Activated T-cell treated with anti-CD3 and anti-CD28 coated beads, Interleukin-2, amount 50 U/mL, for 4 hours (primary cell): ENCODE measurements at regions not wholly inside any gene's neighbourhood (a gene's known extent, or its start where the extent isn't known, plus 50 kb on each side); places are given as distances from the start of the nearest gene placed in this dataset.
"Not testable (repeated sequence)": the region's sequence is repeated elsewhere in the genome, so short reads cannot be mapped to it uniquely, and the experiment has no call there.

ENCODE experiments used
- ATAC-seq, 2 donors: fragments of 200-7000 bp; cut with Tn5 transposase; one replicate each; pipeline ENCODE4 v1.10.0; 2021
- DNase-seq: peaks from one replicate; pipeline ENCODE4 v3.0.0-alpha.2; 2020
- H3K27me3 Mint-ChIP-seq: one replicate; pipeline ENCODE4 v1.8.0; 2021; ENCODE audit warnings: low read depth, mixed read lengths
- H3K36me3 Mint-ChIP-seq: one replicate; pipeline ENCODE4 v1.8.0; 2022; ENCODE audit warnings: mixed read lengths; ENCODE audit not compliant: insufficient read depth
- H3K4me1 Mint-ChIP-seq: one replicate; pipeline ENCODE4 v1.8.0; 2021; ENCODE audit warnings: low read depth, mixed read lengths
- H3K4me3 Mint-ChIP-seq: one replicate; pipeline ENCODE4 v1.8.0; 2021; ENCODE audit warnings: mild to moderate bottlenecking, moderate library complexity, mixed read lengths
- H3K9me3 Mint-ChIP-seq: one replicate; pipeline ENCODE4 v1.8.0; 2021; ENCODE audit warnings: mixed read lengths

- DNase-seq (no peak), ATAC-seq (no peak)
- H3K4me3 Mint-ChIP-seq, result no peak overlapping the region
- H3K9me3 Mint-ChIP-seq, result peaks cover 10% of the 10 kb centered on the region
- no peaks in the 10 kb centered on the region for H3K4me1 Mint-ChIP-seq
- no peaks in the 10 kb centered on the region for H3K27me3 Mint-ChIP-seq
- no peaks in the 10 kb centered on the region for H3K36me3 Mint-ChIP-seq
These were observed 431.4 kb downstream of the ACTR3B start for GRCh38 chr7:153190986-153191385.

DNA sequence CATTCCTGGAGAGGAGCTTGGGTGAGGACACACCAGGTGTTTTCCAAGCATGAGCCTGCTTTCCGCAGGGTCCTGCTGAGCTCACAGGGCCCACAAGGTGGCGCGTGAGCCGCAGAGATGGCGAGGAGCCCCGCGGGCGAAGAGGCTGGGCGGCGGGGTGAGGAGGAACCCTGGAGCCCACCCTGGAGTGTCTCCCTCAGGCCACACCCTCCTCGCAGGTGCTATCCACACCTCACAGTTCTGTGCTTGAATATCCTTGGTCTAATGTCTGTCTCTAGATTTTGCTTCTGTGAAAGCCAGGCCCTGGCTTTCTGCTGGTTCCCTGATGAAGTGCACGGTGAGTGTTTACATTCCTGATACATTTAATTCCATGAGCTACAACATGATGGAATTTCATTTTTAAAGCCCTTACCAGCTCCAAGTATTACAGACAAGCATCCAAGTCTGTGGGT, 433.6 kb downstream of the ACTR3B start:
- Mint-ChIP-seq H3K36me3 (no peaks in the 10 kb centered on the region), H3K4me1 (no peaks in the 10 kb centered on the region), H3K4me3 (no peak overlapping the region), H3K9me3 (peaks cover 10% of the 10 kb centered on the region), H3K27me3 (no peaks in the 10 kb centered on the region)
- ATAC-seq (peak in 1 of 2 donors; percentile 27), DNase-seq (no peak)

GRCh38 chr7:153217032-153217431, 457.5 kb downstream of the ACTR3B start:
- H3K9me3 Mint-ChIP-seq, result peaks cover 34% of the 10 kb centered on the region
- H3K4me3 Mint-ChIP-seq, result no peak overlapping the region
- DNase-seq, result no peak
- H3K27me3 Mint-ChIP-seq, result no peaks in the 10 kb centered on the region
- no peaks in the 10 kb centered on the region for H3K36me3 Mint-ChIP-seq
- no peak for ATAC-seq
- no peaks in the 10 kb centered on the region for H3K4me1 Mint-ChIP-seq

GRCh38 chr7:153224890-153225289, 465.3 kb downstream of the ACTR3B start:
- ATAC-seq (no peak), DNase-seq (no peak)
- Mint-ChIP-seq H3K9me3 (peaks cover 28% of the 10 kb centered on the region), H3K4me1 (no peaks in the 10 kb centered on the region), H3K27me3 (no peaks in the 10 kb centered on the region), H3K4me3 (no peak overlapping the region), H3K36me3 (no peaks in the 10 kb centered on the region)

DNA sequence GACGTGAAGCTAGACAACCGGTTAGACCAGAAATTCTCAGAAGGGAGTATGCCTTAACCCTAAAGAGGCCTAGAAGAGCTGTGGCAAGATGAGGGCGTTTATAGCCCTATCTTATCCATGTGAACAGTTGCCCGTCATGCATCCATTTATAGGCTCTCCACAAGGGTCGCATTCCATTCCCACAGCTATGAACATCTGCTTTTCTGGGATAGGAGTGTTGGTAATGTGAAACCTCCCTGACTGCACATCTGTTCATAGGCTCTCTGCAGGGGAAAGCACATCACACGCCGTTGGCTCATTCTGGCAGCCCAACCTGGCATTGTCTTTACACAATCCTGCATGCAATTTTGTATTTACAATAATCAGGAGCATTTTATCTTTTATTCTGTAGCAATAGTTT, 485.6 kb downstream of the ACTR3B start:
- not testable (repeated sequence) for ATAC-seq, H3K36me3 Mint-ChIP-seq, DNase-seq, H3K9me3 Mint-ChIP-seq, H3K4me3 Mint-ChIP-seq, H3K27me3 Mint-ChIP-seq, H3K4me1 Mint-ChIP-seq

DNA sequence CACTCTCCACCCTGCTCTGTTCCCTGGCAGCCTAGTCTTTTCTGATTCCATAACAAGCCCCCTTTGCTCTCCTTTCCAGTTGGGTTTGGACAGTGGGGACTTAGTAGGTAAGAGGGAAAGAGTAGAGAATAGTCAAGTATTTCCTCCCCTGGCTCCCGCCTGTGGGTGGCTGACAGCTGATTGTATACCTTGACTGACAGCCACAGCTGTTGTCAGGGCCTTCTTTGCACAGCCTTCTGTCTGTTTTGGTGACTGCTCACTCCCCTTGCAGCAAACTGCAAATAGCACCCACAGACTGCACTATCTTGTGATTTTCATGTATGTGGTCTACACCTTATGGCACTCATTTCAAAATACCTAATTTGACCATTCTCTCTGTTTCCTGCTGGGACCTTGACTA, 486.3 kb downstream of the ACTR3B start:
- no peaks in the 10 kb centered on the region for H3K4me1 Mint-ChIP-seq
- peaks cover 6% of the 10 kb centered on the region for H3K9me3 Mint-ChIP-seq
- no peaks in the 10 kb centered on the region for H3K27me3 Mint-ChIP-seq
- H3K4me3 Mint-ChIP-seq, result no peak overlapping the region
- DNase-seq (no peak), ATAC-seq (no peak)
- no peaks in the 10 kb centered on the region for H3K36me3 Mint-ChIP-seq

DNA sequence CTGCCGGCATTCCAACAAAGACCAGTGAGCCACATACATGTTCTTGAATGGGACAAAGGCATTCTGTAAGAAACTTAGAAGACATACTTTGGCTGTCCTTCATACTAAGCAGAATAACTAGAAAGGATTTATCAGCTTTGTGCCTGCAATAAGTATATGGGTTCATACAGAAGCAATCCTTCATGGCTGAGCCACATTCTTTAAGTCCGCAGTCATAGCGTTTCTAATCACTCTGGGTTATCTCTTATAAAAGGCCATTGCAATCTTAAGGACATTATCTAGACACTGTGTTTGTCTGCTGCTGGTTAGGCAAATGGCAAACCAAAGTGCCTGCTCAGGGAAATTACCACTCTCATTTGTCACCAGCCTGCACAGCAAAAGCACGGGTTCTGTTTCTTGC, 488.4 kb downstream of the ACTR3B start:
- no peak for DNase-seq
- no peak for ATAC-seq
- Mint-ChIP-seq H3K4me3 (no peak overlapping the region), H3K36me3 (no peaks in the 10 kb centered on the region), H3K9me3 (peaks cover 4% of the 10 kb centered on the region), H3K4me1 (no peaks in the 10 kb centered on the region), H3K27me3 (no peaks in the 10 kb centered on the region)

DNA sequence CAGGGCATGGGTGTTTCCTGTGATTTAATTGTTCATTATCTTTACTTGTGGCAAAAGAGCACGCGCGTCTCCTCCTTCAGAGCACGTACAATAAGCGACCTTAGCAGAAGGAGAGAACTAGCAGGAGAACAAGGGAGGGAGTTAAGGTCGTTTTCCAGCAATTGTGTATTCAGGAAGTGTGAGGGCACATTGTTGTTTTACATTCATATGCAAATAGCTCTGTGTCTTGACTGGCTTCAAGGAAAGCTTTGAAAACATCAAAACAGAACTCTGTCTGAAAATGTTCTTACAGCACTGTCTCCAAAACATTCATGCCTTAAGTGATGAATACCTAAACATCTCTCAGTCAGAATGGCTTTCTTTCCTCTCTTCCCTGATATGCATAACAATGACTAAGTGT, 499.1 kb downstream of the ACTR3B start:
- H3K36me3 Mint-ChIP-seq, result no peaks in the 10 kb centered on the region
- DNase-seq, result no peak
- no peak overlapping the region for H3K4me3 Mint-ChIP-seq
- no peak for ATAC-seq
- no peaks in the 10 kb centered on the region for H3K9me3 Mint-ChIP-seq
- no peaks in the 10 kb centered on the region for H3K4me1 Mint-ChIP-seq
- no peaks in the 10 kb centered on the region for H3K27me3 Mint-ChIP-seq

- no peaks in the 10 kb centered on the region for H3K36me3 Mint-ChIP-seq
- ATAC-seq, result no peak
- no peak overlapping the region for H3K4me3 Mint-ChIP-seq
- peaks cover 32% of the 10 kb centered on the region for H3K9me3 Mint-ChIP-seq
- H3K27me3 Mint-ChIP-seq, result no peaks in the 10 kb centered on the region
- DNase-seq, result no peak
- no peaks in the 10 kb centered on the region for H3K4me1 Mint-ChIP-seq
These were observed 516.8 kb downstream of the ACTR3B start for GRCh38 chr7:153276394-153276793.

GRCh38 chr7:153286763-153287162, 527.2 kb downstream of the ACTR3B start:
- Mint-ChIP-seq H3K36me3 (no peaks in the 10 kb centered on the region), H3K4me1 (no peaks in the 10 kb centered on the region), H3K27me3 (no peaks in the 10 kb centered on the region), H3K9me3 (no peaks in the 10 kb centered on the region), H3K4me3 (no peak overlapping the region)
- ATAC-seq, result no peak
- DNase-seq, result no peak

DNA sequence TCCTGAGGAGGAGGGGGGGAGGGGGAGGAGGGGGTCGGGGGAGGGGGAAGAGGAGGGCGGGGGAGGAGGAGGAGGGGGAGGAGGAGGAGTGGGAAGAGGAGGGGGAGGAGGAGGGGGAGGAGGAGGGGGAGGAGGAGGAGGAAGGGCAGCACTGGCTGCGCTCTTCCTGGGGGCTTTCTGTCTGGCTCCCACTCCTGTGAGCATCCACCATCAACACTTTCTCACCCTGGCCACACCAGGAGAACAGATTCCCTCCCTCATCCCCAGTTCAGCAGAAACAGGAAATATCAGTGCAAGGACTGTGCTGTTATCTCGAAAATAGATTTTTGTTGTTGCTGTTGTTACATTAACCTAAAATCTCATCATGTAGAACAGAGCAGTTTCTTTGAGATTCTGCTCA, 530.5 kb downstream of the ACTR3B start:
- no peak for DNase-seq
- Mint-ChIP-seq H3K4me3 (no peak overlapping the region), H3K4me1 (no peaks in the 10 kb centered on the region), H3K9me3 (peaks cover 7% of the 10 kb centered on the region), H3K27me3 (no peaks in the 10 kb centered on the region), H3K36me3 (no peaks in the 10 kb centered on the region)
- no peak for ATAC-seq

DNA sequence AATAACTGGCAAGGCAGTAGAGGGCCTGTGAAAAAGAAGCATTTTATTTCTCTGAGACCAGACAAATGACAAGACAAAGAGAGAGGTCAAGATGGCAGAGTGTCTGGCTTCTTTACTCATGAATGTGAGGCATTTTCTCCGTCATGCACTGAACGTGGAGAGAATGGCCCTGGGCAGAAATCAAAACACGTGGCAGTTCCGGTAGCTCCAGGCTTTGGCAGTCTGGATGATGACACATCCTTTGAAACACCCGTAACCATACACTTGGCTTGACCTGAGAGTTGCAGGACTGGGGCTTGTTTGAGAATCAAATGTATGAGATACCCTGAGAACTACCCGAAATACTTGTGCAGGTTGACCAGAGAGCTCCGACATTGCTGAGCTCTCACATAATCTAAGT, 537.6 kb downstream of the ACTR3B start:
- ATAC-seq, result no peak
- no peak overlapping the region for H3K4me3 Mint-ChIP-seq
- H3K27me3 Mint-ChIP-seq, result no peaks in the 10 kb centered on the region
- no peak for DNase-seq
- H3K9me3 Mint-ChIP-seq, result peaks cover 11% of the 10 kb centered on the region
- no peaks in the 10 kb centered on the region for H3K4me1 Mint-ChIP-seq
- no peaks in the 10 kb centered on the region for H3K36me3 Mint-ChIP-seq

DNA sequence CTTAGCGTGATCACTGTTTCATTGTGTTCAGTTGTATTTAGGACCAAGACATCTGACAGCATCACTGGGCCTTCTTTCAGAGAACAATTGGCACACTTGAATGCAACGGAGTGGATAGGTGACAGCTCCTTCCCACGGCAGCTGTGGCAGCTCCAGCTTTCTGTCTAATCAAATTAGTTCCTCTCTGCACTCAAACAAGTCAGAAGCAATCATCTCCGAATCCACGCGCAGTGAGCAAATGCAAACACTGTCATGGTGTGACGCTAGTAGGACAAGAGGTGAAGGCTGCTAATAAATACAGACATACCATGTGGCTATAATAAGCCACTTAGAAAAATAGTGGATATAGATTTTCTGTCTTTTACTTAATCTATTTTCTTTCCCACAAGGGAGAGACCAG, 542.4 kb downstream of the ACTR3B start:
- no peak for ATAC-seq
- Mint-ChIP-seq H3K27me3 (no peaks in the 10 kb centered on the region), H3K4me3 (no peak overlapping the region), H3K36me3 (no peaks in the 10 kb centered on the region), H3K4me1 (no peaks in the 10 kb centered on the region), H3K9me3 (peaks cover 17% of the 10 kb centered on the region)
- DNase-seq, result no peak

GRCh38 chr7:153320005-153320404, 560.5 kb downstream of the ACTR3B start:
- no peaks in the 10 kb centered on the region for H3K27me3 Mint-ChIP-seq
- no peak for DNase-seq
- H3K4me3 Mint-ChIP-seq, result no peak overlapping the region
- peaks cover 12% of the 10 kb centered on the region for H3K9me3 Mint-ChIP-seq
- no peak for ATAC-seq
- no peaks in the 10 kb centered on the region for H3K4me1 Mint-ChIP-seq
- no peaks in the 10 kb centered on the region for H3K36me3 Mint-ChIP-seq

DNA sequence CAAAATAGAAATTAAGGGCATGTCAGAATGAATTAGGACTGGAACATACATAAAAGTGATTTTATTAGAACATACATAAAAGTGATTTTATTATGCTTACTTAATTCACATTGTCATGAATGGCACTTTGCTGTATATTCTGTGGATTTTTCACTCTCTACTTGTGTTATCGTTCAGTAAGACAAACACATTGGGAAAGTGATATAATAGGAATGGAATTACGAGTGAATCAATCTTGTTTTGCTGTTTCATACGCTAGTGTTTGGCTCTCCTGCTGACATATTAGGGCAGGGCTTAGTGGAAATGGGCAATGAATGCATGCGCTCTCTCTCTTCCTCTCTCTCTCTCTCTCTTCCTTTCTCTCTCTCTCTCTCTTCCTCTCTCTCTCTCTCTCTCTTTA, 561.1 kb downstream of the ACTR3B start:
- no peaks in the 10 kb centered on the region for H3K36me3 Mint-ChIP-seq
- DNase-seq, result no peak

GRCh38 chr7:153322991-153323390, 563.4 kb downstream of the ACTR3B start:
- H3K4me1 Mint-ChIP-seq, result no peaks in the 10 kb centered on the region
- H3K4me3 Mint-ChIP-seq, result no peak overlapping the region
- no peaks in the 10 kb centered on the region for H3K27me3 Mint-ChIP-seq
- DNase-seq (no peak), ATAC-seq (no peak)
- peaks cover 15% of the 10 kb centered on the region for H3K9me3 Mint-ChIP-seq
- no peaks in the 10 kb centered on the region for H3K36me3 Mint-ChIP-seq

More for the DNA sequence above, 561.1 kb downstream of the ACTR3B start:
- Mint-ChIP-seq H3K27me3 (no peaks in the 10 kb centered on the region), H3K4me3 (no peak overlapping the region), H3K9me3 (peaks cover 12% of the 10 kb centered on the region), H3K4me1 (no peaks in the 10 kb centered on the region)
- no peak for ATAC-seq
